ENCODE measurements at regions not wholly inside any gene's neighbourhood (a gene's known extent, or its start where the extent isn't known, plus 50 kb on each side); places are given as distances from the start of the nearest gene placed in this dataset.

- no peak overlapping the region for H3K4me3 ChIP-seq
- TF ChIP-seq EP300 (IDR thresholded peaks at IDR 0.05) (no peak), POLR2AphosphoS5 (IDR thresholded peaks at IDR 0.05) (no peak)
- no peaks in the 10 kb centered on the region for H3K36me3 ChIP-seq
- 44% methylated on average over 1 of the region's 1 CpG for WGBS
- H3K27ac ChIP-seq: no peak overlapping the region
- peaks cover 7% of the 10 kb centered on the region for H3K9me3 ChIP-seq
- DNase-seq (ENCODE audit: low spot score in 2 of 2): no peak
- no peaks in the 10 kb centered on the region for H3K27me3 ChIP-seq
- no peaks in the 10 kb centered on the region for H3K4me1 ChIP-seq
These were observed 157.5 kb upstream of the PDE1C start for GRCh38 chr7:32227746-32228145.

DNA sequence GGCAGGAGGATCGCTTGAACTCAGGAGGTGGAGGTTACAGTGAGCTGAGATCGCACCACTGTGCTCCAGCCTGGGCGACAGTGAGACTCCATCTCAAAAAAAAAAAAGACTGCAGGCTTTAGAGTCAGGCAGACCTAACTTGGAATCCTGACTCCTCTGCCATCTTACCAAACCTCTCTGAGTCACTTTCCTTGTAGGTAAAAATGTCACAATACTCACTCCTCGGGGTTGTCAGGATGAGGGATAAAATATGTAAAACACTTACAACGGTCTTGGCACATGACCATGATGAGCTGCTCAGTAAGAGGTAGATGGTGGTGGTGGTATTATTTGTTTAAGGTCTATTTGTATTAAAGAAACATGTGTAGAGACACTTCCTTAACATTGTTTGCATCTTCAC, 154.1 kb upstream of the PDE1C start:
- Histone ChIP-seq H3K4me3 (no peak overlapping the region), H3K9me3 (peaks cover 7% of the 10 kb centered on the region), H3K27ac (no peak overlapping the region), H3K27me3 (no peaks in the 10 kb centered on the region), H3K36me3 (no peaks in the 10 kb centered on the region), H3K4me1 (no peaks in the 10 kb centered on the region)
- no peak for DNase-seq (ENCODE audit: low spot score in 2 of 2)
- 69% methylated on average over 5 of the region's 5 CpGs for WGBS
- TF ChIP-seq POLR2A (IDR thresholded peaks at IDR 0.05): no peak
- no peak for TF ChIP-seq POLR2AphosphoS5 (IDR thresholded peaks at IDR 0.05)
- no peak for TF ChIP-seq EP300 (IDR thresholded peaks at IDR 0.05)
- TF ChIP-seq CTCF (IDR thresholded peaks at IDR 0.05): no peak

- TF ChIP-seq CTCF (IDR thresholded peaks at IDR 0.05) (no peak), POLR2AphosphoS5 (IDR thresholded peaks at IDR 0.05) (no peak), POLR2A (IDR thresholded peaks at IDR 0.05) (no peak), EP300 (IDR thresholded peaks at IDR 0.05) (no peak)
- no peak for DNase-seq (ENCODE audit: low spot score in 2 of 2)
- Histone ChIP-seq H3K9me3 (peaks cover 7% of the 10 kb centered on the region), H3K4me3 (no peak overlapping the region), H3K27ac (no peak overlapping the region), H3K4me1 (no peaks in the 10 kb centered on the region), H3K27me3 (no peaks in the 10 kb centered on the region), H3K36me3 (no peaks in the 10 kb centered on the region)
- 65% methylated on average over 7 of the region's 8 CpGs for WGBS
These were observed 153.5 kb upstream of the PDE1C start for GRCh38 chr7:32223721-32224120.

- Histone ChIP-seq H3K4me3 (no peak overlapping the region), H3K9me3 (peaks cover 7% of the 10 kb centered on the region), H3K27me3 (no peaks in the 10 kb centered on the region), H3K27ac (no peak overlapping the region), H3K4me1 (no peaks in the 10 kb centered on the region), H3K36me3 (no peaks in the 10 kb centered on the region)
- WGBS: 88% methylated on average over 6 of the region's 6 CpGs
- no peak for TF ChIP-seq POLR2AphosphoS5 (IDR thresholded peaks at IDR 0.05)
- no peak for TF ChIP-seq CTCF (IDR thresholded peaks at IDR 0.05)
- no peak for TF ChIP-seq EP300 (IDR thresholded peaks at IDR 0.05)
- no peak for TF ChIP-seq POLR2A (IDR thresholded peaks at IDR 0.05)
- no peak for DNase-seq (ENCODE audit: low spot score in 2 of 2)
These were observed 153.0 kb upstream of the PDE1C start for GRCh38 chr7:32223071-32223650.

GRCh38 chr7:32222251-32222900, 152.2 kb upstream of the PDE1C start:
- H3K27ac ChIP-seq: no peak overlapping the region
- TF ChIP-seq POLR2A (IDR thresholded peaks at IDR 0.05) (no peak), CTCF (IDR thresholded peaks at IDR 0.05) (no peak), POLR2AphosphoS5 (IDR thresholded peaks at IDR 0.05) (no peak)
- H3K27me3 ChIP-seq: no peaks in the 10 kb centered on the region
- no peak overlapping the region for H3K4me3 ChIP-seq
- DNase-seq (ENCODE audit: low spot score in 2 of 2): no peak
- WGBS: 59% methylated on average over 4 of the region's 4 CpGs
- H3K4me1 ChIP-seq: no peaks in the 10 kb centered on the region
- no peaks in the 10 kb centered on the region for H3K36me3 ChIP-seq
- H3K9me3 ChIP-seq: peaks cover 2% of the 10 kb centered on the region

All from suprapubic skin (tissue), 4 donors.